HEK293 (cell line): ENCODE measurements at regions not wholly inside any gene's neighbourhood (a gene's known extent, or its start where the extent isn't known, plus 50 kb on each side); places are given as distances from the start of the nearest gene placed in this dataset.

Experiments
- CTCF ChIA-PET: fragments of 350-600 bp; formaldehyde crosslinking; extraction: SDS; loops from one replicate; lab custom pipeline; 2021; ENCODE audit warnings: antibody characterized with exemption; lab: Yijun Ruan, JAX
- POLR2A ChIA-PET: fragments of 300-600 bp; formaldehyde crosslinking; extraction: SDS; loops from one replicate; lab custom pipeline; 2020; ENCODE audit warnings: antibody characterized with exemption, inconsistent platforms; lab: Yijun Ruan, JAX
- H3K27ac ChIP-seq: fragments of 200-500 bp; sonication (Bioruptor generic); 2 replicates; pipeline ENCODE4 v1.5.1; 2014; ENCODE audit warnings: low read depth, low read length, control low read depth, inconsistent platforms; ENCODE audit errors: extremely low read depth
- H3K36me3 ChIP-seq, 2 experiments: fragments of 200-500 bp in 1 of 2; sonication (Bioruptor generic) in 1 of 2; 1 replicate in 1 of 2; 2 replicates in 1 of 2; pipeline ENCODE4 v1.5.1; 2014 to 2017; ENCODE audit warnings: inconsistent platforms in 2 of 2, low read length in 2 of 2; ENCODE audit not compliant: control insufficient read depth in 2 of 2, insufficient read depth in 1 of 2
- H3K4me1 ChIP-seq: fragments of 200-500 bp; sonication (Bioruptor generic); 2 replicates; pipeline ENCODE4 v1.5.1; 2014; ENCODE audit warnings: mild to moderate bottlenecking, low read length, inconsistent platforms; ENCODE audit not compliant: control insufficient read depth, insufficient read depth
- H3K4me3 ChIP-seq: 2 replicates; pipeline ENCODE4 v1.5.1; 2011; ENCODE audit warnings: low read depth, mild to moderate bottlenecking, control low read depth, low read length, moderate library complexity
- H3K9me3 ChIP-seq: fragments of 200-500 bp; sonication (Bioruptor generic); 2 replicates; pipeline ENCODE4 v1.5.1; 2014; ENCODE audit warnings: low read depth, low read length, inconsistent platforms; ENCODE audit not compliant: control insufficient read depth, insufficient read depth
- ATF2 ChIP-seq: fragments of 450-650 bp; formaldehyde crosslinking; IDR thresholded peaks from 2 replicates; pipeline ENCODE4 v1.5.1; 2016; ENCODE audit warnings: missing biosample characterization, missing genetic modification characterization, low read depth
- HIC1 ChIP-seq: fragments of 450-650 bp; formaldehyde crosslinking; IDR thresholded peaks from 2 replicates; pipeline ENCODE4 v1.5.1; 2016; ENCODE audit warnings: missing biosample characterization, missing genetic modification characterization
- INSM2 ChIP-seq: fragments of 450-650 bp; formaldehyde crosslinking; IDR thresholded peaks from 2 replicates; pipeline ENCODE4 v1.5.1; 2016; ENCODE audit warnings: missing biosample characterization, missing genetic modification characterization
- KLF17 ChIP-seq: fragments of 450-650 bp; formaldehyde crosslinking; IDR thresholded peaks from 2 replicates; pipeline ENCODE4 v1.5.1; 2016; ENCODE audit warnings: missing biosample characterization, missing genetic modification characterization
- KLF8 ChIP-seq: fragments of 450-650 bp; formaldehyde crosslinking; IDR thresholded peaks from 2 replicates; pipeline ENCODE4 v1.5.1; 2016; ENCODE audit warnings: missing biosample characterization, missing genetic modification characterization
- MYNN ChIP-seq: fragments of 450-650 bp; formaldehyde crosslinking; IDR thresholded peaks from 2 replicates; pipeline ENCODE4 v1.5.1; 2016; ENCODE audit warnings: missing biosample characterization, missing genetic modification characterization, borderline replicate concordance
- PRDM10 ChIP-seq: fragments of 450-650 bp; formaldehyde crosslinking; IDR thresholded peaks from 2 replicates; pipeline ENCODE4 v1.5.1; 2016; ENCODE audit warnings: missing biosample characterization, missing genetic modification characterization
- YY2 ChIP-seq: fragments of 450-650 bp; formaldehyde crosslinking; IDR thresholded peaks from 2 replicates; pipeline ENCODE4 v1.5.1; 2016; ENCODE audit warnings: missing biosample characterization, missing genetic modification characterization
- ZBTB6 ChIP-seq: fragments of 450-650 bp; formaldehyde crosslinking; IDR thresholded peaks from 2 replicates; pipeline ENCODE4 v1.5.1; 2017; ENCODE audit warnings: missing biosample characterization, missing genetic modification characterization
- ZNF114 ChIP-seq: fragments of 450-650 bp; formaldehyde crosslinking; IDR thresholded peaks from 2 replicates; pipeline ENCODE4 v1.5.0; 2017; ENCODE audit warnings: missing biosample characterization, missing genetic modification characterization
- ZNF121 ChIP-seq: fragments of 450-650 bp; formaldehyde crosslinking; IDR thresholded peaks from 2 replicates; pipeline ENCODE4 v1.5.1; 2016; ENCODE audit warnings: missing biosample characterization, missing genetic modification characterization
- ZNF292 ChIP-seq: fragments of 450-650 bp; formaldehyde crosslinking; IDR thresholded peaks from 2 replicates; pipeline ENCODE4 v1.5.1; 2016; ENCODE audit warnings: low read depth, missing biosample characterization, missing genetic modification characterization, borderline replicate concordance
- ZNF350 ChIP-seq: fragments of 450-650 bp; formaldehyde crosslinking; IDR thresholded peaks from 2 replicates; pipeline ENCODE4 v1.5.0; 2017; ENCODE audit warnings: missing biosample characterization, mild to moderate bottlenecking, missing genetic modification characterization
- ZNF571 ChIP-seq: fragments of 450-650 bp; formaldehyde crosslinking; IDR thresholded peaks from 2 replicates; pipeline ENCODE4 v1.5.0; 2017; ENCODE audit warnings: missing biosample characterization, missing genetic modification characterization
- ZNF626 ChIP-seq: fragments of 450-650 bp; sonication (Bioruptor Pico); formaldehyde crosslinking; IDR thresholded peaks from 2 replicates; pipeline ENCODE4 v1.5.1; 2018; ENCODE audit warnings: missing biosample characterization, missing genetic modification characterization, inconsistent platforms
- ZNF664 ChIP-seq: fragments of 450-650 bp; formaldehyde crosslinking; IDR thresholded peaks from 2 replicates; pipeline ENCODE4 v1.5.1; 2016; ENCODE audit warnings: missing biosample characterization, missing genetic modification characterization

GRCh38 chr6:91337967-91338366 lies 751.1 kb upstream of the MAP3K7 start:
- Histone ChIP-seq H3K4me3 (no peak overlapping the region), H3K9me3 (no peaks in the 10 kb centered on the region), H3K4me1 (no peaks in the 10 kb centered on the region), H3K27ac (no peak overlapping the region), H3K36me3 (no peaks in the 10 kb centered on the region)
- CTCF ChIA-PET = interaction anchor here (0.9 to 1.8 kb wide), 3 partner anchors 17 to 397 kb away, joined by 3 to 6 read pairs (median 4); no protein-coding TSS in a partner anchor
- no peak for TF ChIP-seq ATF2
- POLR2A ChIA-PET = no interaction called here

GRCh38 chr6:91330896-91331295 lies 744.0 kb upstream of the MAP3K7 start:
- ChIA-PET CTCF (interaction anchor here (0.6 to 1.5 kb wide), 11 partner anchors 17 to 819 kb away, joined by 3 to 10 read pairs (median 3); no protein-coding TSS in a partner anchor), POLR2A (no interaction called here)
- Histone ChIP-seq H3K4me3 (no peak overlapping the region), H3K4me1 (no peaks in the 10 kb centered on the region), H3K27ac (no peak overlapping the region), H3K9me3 (no peaks in the 10 kb centered on the region), H3K36me3 (no peaks in the 10 kb centered on the region)
- TF ChIP-seq ZNF571 (tag by site-specific recombination) (no peak), ZNF114 (tag by site-specific recombination) (no peak), MYNN (tag by site-specific recombination) (no peak), ZNF292 (tag by site-specific recombination) (no peak), HIC1 (tag by site-specific recombination) (no peak)

- Histone ChIP-seq H3K36me3 (no peaks in the 10 kb centered on the region), H3K4me1 (no peaks in the 10 kb centered on the region), H3K27ac (no peak overlapping the region), H3K4me3 (no peak overlapping the region), H3K9me3 (no peaks in the 10 kb centered on the region)
- POLR2A ChIA-PET = no interaction called here
- CTCF ChIA-PET = interaction anchor here (0.7 to 1.0 kb wide), 4 partner anchors 48 to 217 kb away, joined by 3 to 4 read pairs (median 4); no protein-coding TSS in a partner anchor
- no peak for TF ChIP-seq ZBTB6 (tag by site-specific recombination)
- TF ChIP-seq ZNF626 (tag by site-specific recombination) = no peak
- TF ChIP-seq, all 188 proteins: peak for 0
Measured at GRCh38 chr6:91328241-91328640, 741.4 kb upstream of the MAP3K7 start.

GRCh38 chr6:91324711-91325110 lies 737.8 kb upstream of the MAP3K7 start:
- ChIA-PET CTCF (interaction anchor here (0.7 to 1.8 kb wide), 2 partner anchors 180 to 244 kb away, joined by 3 to 4 read pairs; no protein-coding TSS in a partner anchor), POLR2A (no interaction called here)
- H3K4me3 ChIP-seq = no peak overlapping the region
- TF ChIP-seq KLF17 (tag by site-specific recombination) = no peak
- TF ChIP-seq YY2 = no peak
- TF ChIP-seq KLF8 (tag by site-specific recombination) = no peak
- no peak for TF ChIP-seq ZNF121 (tag by site-specific recombination)
- TF ChIP-seq INSM2 (tag by site-specific recombination) = no peak
- no peak for TF ChIP-seq ZNF664 (tag by site-specific recombination)
- TF ChIP-seq ZNF350 = no peak
- no peak for TF ChIP-seq PRDM10

More at GRCh38 chr6:91324711-91325110, 737.8 kb upstream of the MAP3K7 start:
- Histone ChIP-seq H3K27ac (no peak overlapping the region), H3K36me3 (no peaks in the 10 kb centered on the region), H3K9me3 (no peaks in the 10 kb centered on the region), H3K4me1 (no peaks in the 10 kb centered on the region)
